Loucy (cell line): ENCODE measurements at regions not wholly inside any gene's neighbourhood (a gene's known extent, or its start where the extent isn't known, plus 50 kb on each side); places are given as distances from the start of the nearest gene placed in this dataset.
"Not testable (repeated sequence)": the region's sequence is repeated elsewhere in the genome, so short reads cannot be mapped to it uniquely, and the experiment has no call there.

Experiments
- H2AFZ ChIP-seq: fragments of 200-600 bp; sonication (generic); 2 replicates; pipeline ENCODE4 v1.6.0; 2016; ENCODE audit warnings: antibody characterized with exemption, mild to moderate bottlenecking, low read length, moderate library complexity
- H3F3A ChIP-seq: fragments of 200-600 bp; 2 replicates; pipeline ENCODE4 v1.6.0; 2016; ENCODE audit warnings: antibody characterized with exemption, low read depth, mild to moderate bottlenecking
- H3K27me3 ChIP-seq: fragments of 200-600 bp; sonication (generic); 2 replicates; pipeline ENCODE4 v1.6.1; 2014; ENCODE audit warnings: low read length, mild to moderate bottlenecking; ENCODE audit not compliant: insufficient read depth, poor library complexity, severe bottlenecking
- H3K36me3 ChIP-seq: fragments of 200-600 bp; sonication (generic); 2 replicates; pipeline ENCODE4 v1.6.1; 2016; ENCODE audit warnings: low read length; ENCODE audit not compliant: insufficient read depth
- H3K4me1 ChIP-seq: fragments of 200-600 bp; sonication (generic); 2 replicates; pipeline ENCODE4 v1.5.1; 2014; ENCODE audit warnings: low read length, mild to moderate bottlenecking; ENCODE audit not compliant: insufficient read depth, poor library complexity, severe bottlenecking
- H3K4me2 ChIP-seq: fragments of 200-600 bp; sonication (generic); 2 replicates; pipeline ENCODE4 v1.6.0; 2014; ENCODE audit warnings: antibody characterized with exemption, low read length, low read depth, mild to moderate bottlenecking; ENCODE audit not compliant: poor library complexity, severe bottlenecking
- H3K4me3 ChIP-seq: fragments of 200-600 bp; sonication (generic); 2 replicates; pipeline ENCODE4 v1.5.1; 2014; ENCODE audit warnings: low read length, mild to moderate bottlenecking, mixed read lengths; ENCODE audit not compliant: poor library complexity, severe bottlenecking
- H3K79me2 ChIP-seq: fragments of 200-600 bp; sonication (generic); 2 replicates; pipeline ENCODE4 v1.6.1; 2014; ENCODE audit warnings: low read length; ENCODE audit not compliant: insufficient read depth
- H3K9ac ChIP-seq: fragments of 200-600 bp; sonication (generic); 2 replicates; pipeline ENCODE4 v1.6.0; 2014; ENCODE audit warnings: mild to moderate bottlenecking, low read depth, low read length, moderate library complexity; ENCODE audit not compliant: poor library complexity, severe bottlenecking
- H3K9me2 ChIP-seq: fragments of 200-600 bp; sonication (generic); replicated peaks from 2 replicates; pipeline ENCODE4 v1.6.1; 2016; ENCODE audit warnings: low read depth, low read length, mixed read lengths
- H3K9me3 ChIP-seq: fragments of 200-600 bp; sonication (generic); 2 replicates; pipeline ENCODE4 v1.6.1; 2014; ENCODE audit warnings: mild to moderate bottlenecking, antibody characterized with exemption, low read length, low read depth; ENCODE audit not compliant: insufficient read depth
- H4K20me1 ChIP-seq: fragments of 200-600 bp; sonication (generic); 2 replicates; pipeline ENCODE4 v1.6.0; 2014; ENCODE audit warnings: antibody characterized with exemption, low read length, mild to moderate bottlenecking; ENCODE audit not compliant: insufficient read depth, poor library complexity, severe bottlenecking

DNA sequence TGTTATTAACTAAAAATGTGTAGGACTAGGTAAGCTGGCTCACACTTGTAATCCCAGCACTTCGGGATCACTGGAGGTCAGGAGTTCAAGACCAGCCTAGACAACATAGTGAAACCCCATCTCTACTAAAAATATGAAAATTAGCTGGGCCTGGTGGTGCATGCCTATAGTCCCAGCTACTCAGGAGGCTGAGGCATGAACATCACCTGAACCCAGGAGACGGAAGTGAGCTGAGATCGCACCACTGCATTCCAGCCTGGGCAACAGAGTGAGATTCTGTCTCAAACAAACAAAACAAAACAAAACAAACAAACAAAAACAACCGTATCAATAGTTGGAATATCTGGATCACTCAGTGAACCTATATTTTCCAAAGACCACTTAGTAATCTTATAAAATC is 4759.1 kb upstream of the OR11H1 start:
- not testable (repeated sequence) for H2AFZ ChIP-seq, H3K9ac ChIP-seq, H3K4me2 ChIP-seq, H3K27me3 ChIP-seq, H3K79me2 ChIP-seq, H3K4me1 ChIP-seq, H3K4me3 ChIP-seq, H3F3A ChIP-seq, H3K9me2 ChIP-seq, H3K36me3 ChIP-seq, H4K20me1 ChIP-seq
- H3K9me3 ChIP-seq: peaks cover 15% of the 10 kb centered on the region; the same call in 1 of the 2 replicates

DNA sequence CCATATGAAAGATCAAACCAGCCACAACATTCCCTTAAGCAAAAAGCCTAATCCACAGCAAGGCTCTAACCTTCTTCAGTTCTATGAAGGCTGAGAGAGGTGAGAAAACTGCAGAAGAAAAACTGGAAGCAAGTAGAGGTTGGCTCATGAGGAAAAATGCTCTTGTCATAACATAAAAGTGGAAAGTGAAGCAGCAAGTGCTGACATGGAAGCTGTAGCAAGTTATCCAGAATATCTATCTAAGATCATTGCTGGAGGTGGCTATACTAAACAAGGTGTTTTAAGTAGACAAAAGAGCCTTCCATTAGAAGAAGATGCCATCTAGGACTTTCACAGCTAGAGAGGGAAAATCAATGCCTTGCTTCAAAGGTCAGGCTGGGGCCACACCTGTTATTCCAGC is 4756.2 kb upstream of the OR11H1 start:
- not testable (repeated sequence) for H3F3A ChIP-seq, H3K79me2 ChIP-seq, H3K4me2 ChIP-seq, H3K4me1 ChIP-seq, H4K20me1 ChIP-seq, H3K27me3 ChIP-seq, H3K9ac ChIP-seq, H2AFZ ChIP-seq, H3K4me3 ChIP-seq, H3K36me3 ChIP-seq, H3K9me2 ChIP-seq
- peaks cover 25% of the 10 kb centered on the region; the same call in 1 of the 2 replicates for H3K9me3 ChIP-seq

DNA sequence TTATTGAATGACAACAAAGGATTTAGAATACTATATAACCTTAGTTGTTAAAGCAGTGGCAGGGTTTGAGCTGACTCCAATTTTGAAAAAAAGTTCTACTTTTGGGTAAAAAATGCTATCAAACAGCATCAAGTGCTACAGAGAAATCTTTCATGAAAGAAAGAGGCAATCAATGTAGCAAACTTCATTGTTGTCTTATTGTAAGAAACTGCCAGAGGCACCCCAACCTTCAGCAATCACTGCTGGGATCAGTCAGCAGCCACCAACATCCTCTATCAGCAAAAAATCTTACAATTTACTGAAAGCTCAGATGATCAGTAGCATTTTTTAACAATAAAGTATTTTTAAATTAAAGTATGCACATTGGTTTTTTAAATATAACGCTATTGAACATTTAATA is 4754.7 kb upstream of the OR11H1 start:
- not testable (repeated sequence) for H2AFZ ChIP-seq, H3K79me2 ChIP-seq, H3F3A ChIP-seq, H3K36me3 ChIP-seq, H3K9me2 ChIP-seq, H3K4me1 ChIP-seq, H4K20me1 ChIP-seq, H3K9ac ChIP-seq, H3K4me2 ChIP-seq, H3K27me3 ChIP-seq, H3K4me3 ChIP-seq
- peaks cover 29% of the 10 kb centered on the region; the same call in 1 of the 2 replicates for H3K9me3 ChIP-seq

DNA sequence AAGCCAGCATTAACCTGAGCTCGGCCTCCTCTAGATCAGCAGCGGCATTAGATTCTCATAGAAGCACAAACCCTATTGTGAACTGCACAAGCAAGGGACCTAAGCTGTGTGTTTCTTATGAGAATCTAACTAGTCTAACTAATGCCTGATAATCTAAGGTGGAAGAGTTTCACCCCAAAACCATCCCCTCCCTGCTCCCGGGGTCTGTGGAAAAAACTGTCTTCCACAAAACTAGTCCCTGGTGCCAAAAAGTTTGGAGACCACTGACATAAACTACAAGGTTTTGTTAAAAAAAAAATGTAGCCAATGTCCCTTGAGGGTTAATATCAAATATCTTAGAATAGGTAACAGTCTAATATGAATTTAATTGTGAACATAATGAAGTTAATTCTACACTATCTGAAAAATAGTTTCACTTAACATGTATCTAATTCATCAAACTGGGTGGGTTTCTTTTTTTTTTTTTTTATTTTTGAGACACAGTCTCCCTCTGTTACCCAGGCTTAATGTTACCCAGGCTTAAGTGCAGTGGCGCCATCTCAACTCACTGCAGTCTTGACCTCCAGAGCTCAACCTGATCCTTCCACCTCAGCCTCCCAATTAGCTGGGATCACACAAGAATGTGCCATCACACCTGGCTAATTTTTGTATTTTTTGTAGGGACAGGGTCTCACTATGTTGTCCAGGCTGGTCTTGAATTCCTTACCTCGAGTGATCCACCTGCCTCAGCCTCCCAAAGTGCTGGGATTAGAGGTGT is 4752.2 kb upstream of the OR11H1 start:
- not testable (repeated sequence) for H2AFZ ChIP-seq, H3F3A ChIP-seq, H3K4me3 ChIP-seq, H3K4me2 ChIP-seq, H3K9me2 ChIP-seq, H3K79me2 ChIP-seq, H3K4me1 ChIP-seq, H3K27me3 ChIP-seq, H4K20me1 ChIP-seq, H3K9ac ChIP-seq, H3K36me3 ChIP-seq
- H3K9me3 ChIP-seq: peaks cover 40% of the 10 kb centered on the region

DNA sequence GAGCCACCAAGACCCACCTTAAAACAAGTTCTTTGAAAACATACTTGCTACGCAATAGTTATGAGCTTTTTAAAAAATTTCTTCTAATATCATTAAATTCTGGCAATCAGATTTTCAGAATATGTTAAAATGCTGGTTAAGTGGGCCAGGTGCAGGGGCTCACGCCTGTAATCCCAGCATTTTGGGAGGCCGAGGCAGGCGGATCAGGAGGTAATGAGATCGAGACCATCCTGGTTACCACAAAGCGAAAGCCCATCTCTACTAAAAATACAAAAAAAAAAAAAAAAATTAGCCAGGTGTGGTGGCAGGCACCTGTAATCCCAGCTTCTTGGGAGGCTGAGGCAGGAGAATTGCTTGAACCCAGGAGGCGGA is 4751.6 kb upstream of the OR11H1 start:
- H3K9me2 ChIP-seq, H3K4me1 ChIP-seq, H3K27me3 ChIP-seq, H4K20me1 ChIP-seq, H2AFZ ChIP-seq, H3K4me3 ChIP-seq, H3K4me2 ChIP-seq, H3F3A ChIP-seq, H3K9ac ChIP-seq, H3K79me2 ChIP-seq, H3K36me3 ChIP-seq: not testable (repeated sequence)
- H3K9me3 ChIP-seq: peaks cover 43% of the 10 kb centered on the region

DNA sequence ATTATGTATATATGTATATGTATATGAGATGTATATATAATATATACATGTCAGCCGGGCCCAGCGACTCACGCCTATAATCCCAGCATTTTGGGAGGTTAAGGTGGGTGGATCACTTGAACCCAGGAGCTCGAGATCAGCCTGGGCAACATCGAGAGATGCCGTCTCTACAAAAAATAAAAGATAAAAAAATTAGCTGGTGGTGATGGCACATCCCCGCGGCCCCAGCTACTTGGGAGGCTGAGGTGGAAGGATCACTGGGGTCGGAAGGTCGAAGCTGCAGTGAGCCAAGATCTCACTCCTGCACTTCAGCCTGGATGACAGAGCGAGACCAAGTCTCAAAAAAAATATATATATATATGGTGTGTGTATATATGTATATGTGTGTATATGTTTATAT is 4750.3 kb upstream of the OR11H1 start:
- H3K4me2 ChIP-seq, H3F3A ChIP-seq, H2AFZ ChIP-seq, H3K4me1 ChIP-seq, H3K36me3 ChIP-seq, H3K79me2 ChIP-seq, H3K27me3 ChIP-seq, H4K20me1 ChIP-seq, H3K4me3 ChIP-seq, H3K9ac ChIP-seq, H3K9me2 ChIP-seq: not testable (repeated sequence)
- peaks cover 51% of the 10 kb centered on the region for H3K9me3 ChIP-seq
